ENCODE measurements at regions not wholly inside any gene's neighbourhood (a gene's known extent, or its start where the extent isn't known, plus 50 kb on each side); places are given as distances from the start of the nearest gene placed in this dataset.

- no peak overlapping the region for H3K4me3 Mint-ChIP-seq (ENCODE audit: unreplicated experiment)
- BruUV-seq (replicated peaks) = no TSS peak
- ChIA-PET CTCF (interaction anchor here (0.7 kb wide), 1 partner anchor 251 kb away, joined by 3 read pairs; no protein-coding TSS in a partner anchor), POLR2A (no interaction called here)
- H3K9me3 Mint-ChIP-seq (ENCODE audit: unreplicated experiment) = no peaks in the 10 kb centered on the region
- DNase-seq (ENCODE audit: unreplicated experiment) = peak; percentile 25
- H3K4me1 Mint-ChIP-seq (ENCODE audit: insufficient read depth, unreplicated experiment) = peaks cover 12% of the 10 kb centered on the region
- no peaks in the 10 kb centered on the region for H3K27me3 Mint-ChIP-seq (ENCODE audit: insufficient read depth, unreplicated experiment)
- intact Hi-C loops (cut with micrococcal nuclease) = no loop called here
- H3K27ac Mint-ChIP-seq (ENCODE audit: low read depth, unreplicated experiment) = no peak overlapping the region
- no peak for TF ChIP-seq CTCF (IDR thresholded peaks at IDR 0.05; ENCODE audit: unreplicated experiment)
- no peaks in the 10 kb centered on the region for H3K36me3 Mint-ChIP-seq (ENCODE audit: insufficient read depth, unreplicated experiment)
Observed at GRCh38 chr2:226607379-226607778, 192.2 kb downstream of the IRS1 start.

GRCh38 chr2:226605642-226606041 is 194.0 kb downstream of the IRS1 start:
- TF ChIP-seq CTCF (IDR thresholded peaks at IDR 0.05; ENCODE audit: unreplicated experiment) = no peak
- no peak overlapping the region for H3K27ac Mint-ChIP-seq (ENCODE audit: low read depth, unreplicated experiment)
- CTCF ChIA-PET = no interaction called here
- no peak overlapping the region for H3K4me3 Mint-ChIP-seq (ENCODE audit: unreplicated experiment)
- H3K9me3 Mint-ChIP-seq (ENCODE audit: unreplicated experiment) = no peaks in the 10 kb centered on the region
- BruUV-seq (replicated peaks) = no TSS peak
- DNase-seq (ENCODE audit: unreplicated experiment) = no peak
- POLR2A ChIA-PET = no interaction called here
- H3K4me1 Mint-ChIP-seq (ENCODE audit: insufficient read depth, unreplicated experiment) = no peaks in the 10 kb centered on the region
- H3K27me3 Mint-ChIP-seq (ENCODE audit: insufficient read depth, unreplicated experiment) = no peaks in the 10 kb centered on the region
- intact Hi-C loops (cut with micrococcal nuclease) = no loop called here
- H3K36me3 Mint-ChIP-seq (ENCODE audit: insufficient read depth, unreplicated experiment) = no peaks in the 10 kb centered on the region

GRCh38 chr2:226603606-226604005 is 196.0 kb downstream of the IRS1 start:
- Mint-ChIP-seq H3K4me3 (ENCODE audit: unreplicated experiment) (no peak overlapping the region), H3K9me3 (ENCODE audit: unreplicated experiment) (no peaks in the 10 kb centered on the region), H3K27me3 (ENCODE audit: insufficient read depth, unreplicated experiment) (no peaks in the 10 kb centered on the region), H3K36me3 (ENCODE audit: insufficient read depth, unreplicated experiment) (no peaks in the 10 kb centered on the region), H3K4me1 (ENCODE audit: insufficient read depth, unreplicated experiment) (no peaks in the 10 kb centered on the region), H3K27ac (ENCODE audit: low read depth, unreplicated experiment) (no peak overlapping the region)
- POLR2A ChIA-PET = interaction anchor here (0.6 kb wide), 1 partner anchor 190 kb away, joined by 3 read pairs; no protein-coding TSS in a partner anchor
- CTCF ChIA-PET = interaction anchor here (0.6 kb wide), 1 partner anchor 563 kb away, joined by 3 read pairs; no protein-coding TSS in a partner anchor
- no peak for DNase-seq (ENCODE audit: unreplicated experiment)
- intact Hi-C loops (cut with micrococcal nuclease) = no loop called here
- BruUV-seq (replicated peaks) = no TSS peak
- no peak for TF ChIP-seq CTCF (IDR thresholded peaks at IDR 0.05; ENCODE audit: unreplicated experiment)

- no peaks in the 10 kb centered on the region for H3K27me3 Mint-ChIP-seq (ENCODE audit: insufficient read depth, unreplicated experiment)
- H3K4me3 Mint-ChIP-seq (ENCODE audit: unreplicated experiment) = no peak overlapping the region
- intact Hi-C loops (cut with micrococcal nuclease) = no loop called here
- DNase-seq (ENCODE audit: unreplicated experiment) = no peak
- no peaks in the 10 kb centered on the region for H3K4me1 Mint-ChIP-seq (ENCODE audit: insufficient read depth, unreplicated experiment)
- CTCF ChIA-PET = interaction anchor here (1.7 kb wide), 1 partner anchor 153 kb away, joined by 3 read pairs; no protein-coding TSS in a partner anchor
- BruUV-seq (replicated peaks) = no TSS peak
- no peaks in the 10 kb centered on the region for H3K36me3 Mint-ChIP-seq (ENCODE audit: insufficient read depth, unreplicated experiment)
- TF ChIP-seq CTCF (IDR thresholded peaks at IDR 0.05; ENCODE audit: unreplicated experiment) = no peak
- POLR2A ChIA-PET = no interaction called here
- no peak overlapping the region for H3K27ac Mint-ChIP-seq (ENCODE audit: low read depth, unreplicated experiment)
- peaks cover under 1% of the 10 kb centered on the region for H3K9me3 Mint-ChIP-seq (ENCODE audit: unreplicated experiment)
Observed at GRCh38 chr2:226601881-226602662, 197.5 kb downstream of the IRS1 start.

Data from MCF 10A (cell line).